RWPE2 (cell line): ENCODE measurements at regions not wholly inside any gene's neighbourhood (a gene's known extent, or its start where the extent isn't known, plus 50 kb on each side); places are given as distances from the start of the nearest gene placed in this dataset.

Experiments
- ATAC-seq: fragments of 200-7000 bp; cut with Tn5 transposase; 3 replicates; pipeline ENCODE4 v1.9.1; 2021; ENCODE audit warnings: low read depth
- DNase-seq: peaks from one replicate; pipeline ENCODE4 v3.0.0-alpha.2; 2020; ENCODE audit warnings: low spot score
- H3K27ac ChIP-seq: fragments of 450-650 bp; 2 replicates; pipeline ENCODE4 v1.5.1; 2017; ENCODE audit warnings: mild to moderate bottlenecking; ENCODE audit not compliant: poor library complexity, severe bottlenecking
- H3K27me3 ChIP-seq: fragments of 250-450 bp; sonication (Bioruptor Pico); 2 replicates; pipeline ENCODE4 v1.5.1; 2021; ENCODE audit warnings: mild to moderate bottlenecking, moderate library complexity; ENCODE audit not compliant: insufficient read depth, poor library complexity, severe bottlenecking
- H3K36me3 ChIP-seq: fragments of 250-450 bp; sonication (Bioruptor Pico); 2 replicates; pipeline ENCODE4 v1.5.1; 2020; ENCODE audit warnings: low read depth, mild to moderate bottlenecking, moderate library complexity
- H3K4me1 ChIP-seq: fragments of 250-450 bp; sonication (Bioruptor Pico); 2 replicates; pipeline ENCODE4 v1.5.1; 2021; ENCODE audit warnings: mild to moderate bottlenecking, moderate library complexity; ENCODE audit not compliant: insufficient read depth, poor library complexity, severe bottlenecking
- H3K4me3 ChIP-seq: fragments of 250-450 bp; sonication (Bioruptor Pico); 2 replicates; pipeline ENCODE4 v1.5.1; 2021; ENCODE audit warnings: mild to moderate bottlenecking, moderate library complexity; ENCODE audit not compliant: severe bottlenecking
- H3K9me3 ChIP-seq: fragments of 250-450 bp; sonication (Bioruptor Pico); 2 replicates; pipeline ENCODE4 v1.5.1; 2021; ENCODE audit warnings: mild to moderate bottlenecking, moderate library complexity; ENCODE audit not compliant: severe bottlenecking
- TF ChIP-seq, protein P1 (sequence below): fragments of 450-650 bp; IDR thresholded peaks from one replicate; pipeline ENCODE4 v1.5.1; 2017; ENCODE audit warnings: mild to moderate bottlenecking, moderate library complexity; ENCODE audit not compliant: poor library complexity, severe bottlenecking

DNA sequence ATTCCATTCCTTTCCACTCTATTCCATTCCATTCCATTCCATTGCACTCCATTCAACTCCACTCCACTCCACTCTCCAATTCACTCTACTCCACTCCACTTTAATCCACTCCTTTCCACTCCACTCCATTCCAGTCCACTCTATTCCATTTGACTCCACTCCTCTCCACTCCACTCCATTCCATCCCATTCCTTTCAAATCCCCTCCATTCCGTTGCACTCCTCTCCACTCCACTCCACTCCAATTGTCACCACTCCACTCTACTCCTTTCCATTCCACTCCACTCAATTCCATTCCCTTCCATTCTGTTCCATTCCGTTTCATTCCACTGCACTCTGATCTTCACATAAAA lies 2563.7 kb upstream of the TPTE start:
- peaks cover 25% of the 10 kb centered on the region for H3K9me3 ChIP-seq
- ATAC-seq (no peak), DNase-seq (no peak)
- H3K27ac ChIP-seq: no peak overlapping the region
- TF ChIP-seq, protein P1, sequence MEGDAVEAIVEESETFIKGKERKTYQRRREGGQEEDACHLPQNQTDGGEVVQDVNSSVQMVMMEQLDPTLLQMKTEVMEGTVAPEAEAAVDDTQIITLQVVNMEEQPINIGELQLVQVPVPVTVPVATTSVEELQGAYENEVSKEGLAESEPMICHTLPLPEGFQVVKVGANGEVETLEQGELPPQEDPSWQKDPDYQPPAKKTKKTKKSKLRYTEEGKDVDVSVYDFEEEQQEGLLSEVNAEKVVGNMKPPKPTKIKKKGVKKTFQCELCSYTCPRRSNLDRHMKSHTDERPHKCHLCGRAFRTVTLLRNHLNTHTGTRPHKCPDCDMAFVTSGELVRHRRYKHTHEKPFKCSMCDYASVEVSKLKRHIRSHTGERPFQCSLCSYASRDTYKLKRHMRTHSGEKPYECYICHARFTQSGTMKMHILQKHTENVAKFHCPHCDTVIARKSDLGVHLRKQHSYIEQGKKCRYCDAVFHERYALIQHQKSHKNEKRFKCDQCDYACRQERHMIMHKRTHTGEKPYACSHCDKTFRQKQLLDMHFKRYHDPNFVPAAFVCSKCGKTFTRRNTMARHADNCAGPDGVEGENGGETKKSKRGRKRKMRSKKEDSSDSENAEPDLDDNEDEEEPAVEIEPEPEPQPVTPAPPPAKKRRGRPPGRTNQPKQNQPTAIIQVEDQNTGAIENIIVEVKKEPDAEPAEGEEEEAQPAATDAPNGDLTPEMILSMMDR: no peak
- H3K4me3 ChIP-seq: no peak overlapping the region
- H3K27me3 ChIP-seq: no peaks in the 10 kb centered on the region
- H3K4me1 ChIP-seq: no peaks in the 10 kb centered on the region
- H3K36me3 ChIP-seq: no peaks in the 10 kb centered on the region
